HFFc6 (cell line): ENCODE measurements at regions not wholly inside any gene's neighbourhood (a gene's known extent, or its start where the extent isn't known, plus 50 kb on each side); places are given as distances from the start of the nearest gene placed in this dataset.

Source experiments
- DNase-seq: peaks from one replicate; pipeline ENCODE4 v3.0.0-alpha.2; 2018
- H3K27ac Mint-ChIP-seq: 2 replicates; pipeline ENCODE4 v1.8.0; 2020; ENCODE audit warnings: mild to moderate bottlenecking, mixed read lengths
- H3K27me3 Mint-ChIP-seq: 2 replicates; pipeline ENCODE4 v1.8.0; 2021; ENCODE audit warnings: mild to moderate bottlenecking, moderate library complexity, mixed read lengths; ENCODE audit not compliant: insufficient read depth
- H3K36me3 Mint-ChIP-seq: 2 replicates; pipeline ENCODE4 v1.8.0; 2021; ENCODE audit warnings: low read depth, mixed read lengths
- H3K4me1 Mint-ChIP-seq: 2 replicates; pipeline ENCODE4 v1.8.0; 2020; ENCODE audit warnings: low read depth, mixed read lengths
- H3K4me3 Mint-ChIP-seq: 2 replicates; pipeline ENCODE4 v1.8.0; 2020; ENCODE audit warnings: mild to moderate bottlenecking, moderate library complexity, mixed read lengths
- H3K9me3 Mint-ChIP-seq: 2 replicates; pipeline ENCODE4 v1.8.0; 2020; ENCODE audit warnings: mild to moderate bottlenecking, mixed read lengths
- CTCF ChIP-seq: fragments of 200-600 bp; sonication (generic); IDR thresholded peaks from 2 replicates; pipeline ENCODE4 v1.5.0; 2021; ENCODE audit warnings: antibody characterized with exemption, mild to moderate bottlenecking

GRCh38 chr1:221234791-221235190 lies 355.5 kb downstream of the HLX start:
- Mint-ChIP-seq H3K27ac (no peak overlapping the region), H3K4me3 (no peak overlapping the region), H3K9me3 (no peaks in the 10 kb centered on the region; the same call in 1 of the 2 replicates), H3K4me1 (no peaks in the 10 kb centered on the region; the same call in 1 of the 2 replicates), H3K36me3 (no peaks in the 10 kb centered on the region), H3K27me3 (no peaks in the 10 kb centered on the region)
- no peak for TF ChIP-seq CTCF
- no peak for DNase-seq

GRCh38 chr1:221237587-221237986 lies 358.3 kb downstream of the HLX start:
- Mint-ChIP-seq H3K36me3 (no peaks in the 10 kb centered on the region), H3K9me3 (no peaks in the 10 kb centered on the region; the same call in 1 of the 2 replicates), H3K4me1 (no peaks in the 10 kb centered on the region; the same call in 1 of the 2 replicates), H3K4me3 (no peak overlapping the region), H3K27me3 (peaks cover 2% of the 10 kb centered on the region), H3K27ac (no peak overlapping the region)
- DNase-seq, result no peak
- TF ChIP-seq CTCF, result no peak

DNA sequence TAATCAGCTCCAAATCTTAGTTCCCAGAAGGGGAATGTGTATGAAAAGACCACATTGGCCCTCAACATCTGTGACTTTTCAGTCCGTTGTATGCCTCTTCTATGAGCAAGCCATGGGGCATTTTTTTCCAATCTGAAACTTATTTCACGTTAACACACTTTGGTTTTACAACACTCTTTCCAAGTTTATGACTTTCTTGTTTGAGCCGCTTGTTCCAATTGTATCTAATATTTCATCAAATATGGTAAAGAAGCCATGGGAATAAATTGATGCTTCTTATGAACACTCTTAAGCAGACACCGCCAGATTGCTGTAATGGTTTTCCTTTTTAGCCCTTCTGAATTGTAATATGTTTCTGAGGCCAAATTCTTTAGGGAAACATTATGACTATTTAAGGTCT lies 359.9 kb downstream of the HLX start:
- Mint-ChIP-seq H3K4me1 (no peaks in the 10 kb centered on the region; the same call in 1 of the 2 replicates), H3K27ac (no peak overlapping the region), H3K9me3 (no peaks in the 10 kb centered on the region)

DNA sequence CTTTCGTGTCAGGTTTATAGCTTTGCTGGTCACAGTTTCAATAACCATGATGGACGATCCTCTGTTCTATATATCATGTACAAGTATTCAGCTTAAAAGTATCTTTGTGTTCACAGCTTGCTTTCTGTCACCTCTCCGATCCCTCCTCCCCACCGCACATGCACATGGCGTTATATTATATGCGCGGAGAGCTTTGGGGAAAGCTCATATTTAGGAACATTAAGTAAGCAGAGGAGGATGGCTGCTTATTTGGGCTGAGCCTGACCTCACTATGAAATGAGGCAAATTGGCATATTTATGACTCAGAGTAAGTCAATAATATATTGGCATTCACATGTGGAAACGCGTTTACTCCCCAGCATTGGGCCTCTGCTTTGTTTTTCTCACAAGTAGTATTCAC lies 360.5 kb downstream of the HLX start:
- Mint-ChIP-seq H3K27me3 (peaks cover 2% of the 10 kb centered on the region), H3K36me3 (no peaks in the 10 kb centered on the region), H3K4me1 (no peaks in the 10 kb centered on the region; the same call in 1 of the 2 replicates), H3K27ac (no peak overlapping the region), H3K4me3 (no peak overlapping the region), H3K9me3 (no peaks in the 10 kb centered on the region)
- no peak for TF ChIP-seq CTCF
- no peak for DNase-seq

More for the DNA sequence above, 359.9 kb downstream of the HLX start:
- no peak for TF ChIP-seq CTCF
- Mint-ChIP-seq H3K4me3 (no peak overlapping the region), H3K36me3 (no peaks in the 10 kb centered on the region), H3K27me3 (peaks cover 2% of the 10 kb centered on the region)
- DNase-seq, result no peak

- no peaks in the 10 kb centered on the region for H3K9me3 Mint-ChIP-seq
- TF ChIP-seq CTCF, result no peak
Observed at GRCh38 chr1:221240690-221241089, 361.4 kb downstream of the HLX start.

DNA sequence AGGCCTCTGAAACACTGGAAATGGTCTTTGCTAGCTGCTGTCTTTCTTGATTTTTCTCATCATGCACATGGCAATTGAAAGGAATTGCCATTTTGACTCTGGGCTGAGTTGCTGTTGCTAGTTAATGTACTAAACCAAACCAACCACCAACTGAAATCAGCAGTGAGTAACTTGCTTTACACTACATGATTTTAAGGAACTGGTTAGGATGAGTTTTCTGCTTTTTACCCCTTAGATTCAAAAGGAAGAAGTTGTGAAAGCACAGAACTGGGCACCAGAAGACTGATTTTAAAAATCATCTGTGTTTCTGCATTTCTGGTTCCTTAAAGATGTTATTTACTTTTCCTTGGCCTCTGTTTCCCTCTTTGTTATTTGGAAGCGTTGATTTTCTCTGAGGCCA lies 361.9 kb downstream of the HLX start:
- Mint-ChIP-seq H3K27ac (no peak overlapping the region), H3K9me3 (no peaks in the 10 kb centered on the region), H3K27me3 (peaks cover 2% of the 10 kb centered on the region), H3K4me3 (no peak overlapping the region), H3K4me1 (no peaks in the 10 kb centered on the region), H3K36me3 (no peaks in the 10 kb centered on the region)
- no peak for DNase-seq
- no peak for TF ChIP-seq CTCF

More at GRCh38 chr1:221240690-221241089, 361.4 kb downstream of the HLX start:
- no peaks in the 10 kb centered on the region for H3K36me3 Mint-ChIP-seq
- no peaks in the 10 kb centered on the region for H3K4me1 Mint-ChIP-seq
- H3K27me3 Mint-ChIP-seq, result peaks cover 2% of the 10 kb centered on the region
- no peak for DNase-seq
- no peak overlapping the region for H3K4me3 Mint-ChIP-seq
- no peak overlapping the region for H3K27ac Mint-ChIP-seq
